Left lung (tissue), 4 donors: ENCODE measurements at regions not wholly inside any gene's neighbourhood (a gene's known extent, or its start where the extent isn't known, plus 50 kb on each side); places are given as distances from the start of the nearest gene placed in this dataset.
"Not testable (repeated sequence)": the region's sequence is repeated elsewhere in the genome, so short reads cannot be mapped to it uniquely, and the experiment has no call there.

Experiments
- ATAC-seq: fragments of 200-7000 bp; cut with Tn5 transposase; one replicate; pipeline ENCODE4 v1.9.1; 2020; ENCODE audit warnings: moderate library complexity
- DNase-seq, 4 donors: peaks; one replicate each; pipeline ENCODE4 v3.0.0-alpha.2; 2013 to 2020
- H3K27ac ChIP-seq, 2 donors: fragments of 200-600 bp; sonication (generic) in 1 of 2; one replicate each; pipeline versions ENCODE4 v1.5.0 to v1.8.0; 2020 to 2021
- H3K27me3 ChIP-seq, 2 donors: fragments of 200-600 bp; sonication (generic) in 1 of 2; one replicate each; pipeline versions ENCODE4 v1.5.0 to v1.8.0; 2020 to 2021
- H3K36me3 ChIP-seq, 2 donors: fragments of 200-600 bp; sonication (generic) in 1 of 2; one replicate each; pipeline versions ENCODE4 v1.5.0 to v1.8.0; 2020 to 2021
- H3K4me1 ChIP-seq, 2 donors: fragments of 200-600 bp; one replicate each; pipeline ENCODE4 v1.8.0; 2021
- H3K4me3 ChIP-seq, 2 donors: fragments of 200-600 bp; sonication (generic) in 1 of 2; one replicate each; pipeline versions ENCODE4 v1.5.0 to v1.8.0; 2020 to 2021; ENCODE audit warnings: mild to moderate bottlenecking in 1 of 2
- H3K9me3 ChIP-seq, 2 donors: fragments of 200-600 bp; sonication (generic) in 1 of 2; one replicate each; pipeline versions ENCODE4 v1.5.0 to v1.8.0; 2020 to 2021
- intact Hi-C, 2 donors: fragments of 100-400 bp; cut with DNase I; formaldehyde crosslinking; loops; one replicate each; pipeline versions ENCODE4 v1.11.2 to v1.14.2; 2022
- TF ChIP-seq, protein P1 (sequence below), 2 donors: fragments of 200-600 bp; sonication (generic) in 1 of 2; IDR thresholded peaks; one replicate each; pipeline versions ENCODE4 v1.5.0 to v1.8.0; 2021; ENCODE audit warnings: antibody characterized with exemption in 2 of 2
- donor health status: DM: no; HTN: yes; CAD: no.
- donor health status: DM: no; HTN: no; CAD: no.

DNA sequence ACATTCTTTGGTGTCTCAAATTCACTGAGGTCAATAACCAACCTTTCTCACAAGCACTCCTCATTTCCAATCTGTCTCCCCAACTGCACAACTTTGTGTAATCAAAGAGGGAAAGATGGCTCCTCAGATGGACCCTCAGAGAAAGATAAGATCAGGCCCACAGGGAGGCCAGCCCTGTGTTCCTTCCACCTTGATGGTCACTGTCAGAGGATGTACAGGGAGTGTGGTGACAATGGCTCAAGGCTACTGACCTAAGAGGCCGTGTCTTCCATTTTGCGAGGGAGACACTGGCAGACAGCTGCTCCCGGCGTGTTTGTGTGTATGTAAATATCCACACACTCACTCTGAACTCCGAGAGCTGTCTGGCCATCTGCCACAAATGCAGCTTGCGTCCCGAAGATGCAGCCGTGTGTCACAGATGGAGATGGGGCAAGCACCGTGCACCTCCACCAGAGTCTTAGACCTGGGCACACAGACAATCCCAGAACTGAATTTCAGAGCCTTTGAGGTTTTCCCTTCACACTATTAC, 712.1 kb upstream of the NRP1 start:
- no peaks in the 10 kb centered on the region for H3K9me3 ChIP-seq
- intact Hi-C loops = no loop called here
- no peak overlapping the region for H3K27ac ChIP-seq
- DNase-seq (peak in 2 of 4 donors; percentile 25 to 49), ATAC-seq (no peak)
- no peak overlapping the region for H3K4me3 ChIP-seq
- H3K27me3 ChIP-seq = no peaks in the 10 kb centered on the region
- no peaks in the 10 kb centered on the region for H3K36me3 ChIP-seq
- no peaks in the 10 kb centered on the region for H3K4me1 ChIP-seq
- TF ChIP-seq, protein P1, sequence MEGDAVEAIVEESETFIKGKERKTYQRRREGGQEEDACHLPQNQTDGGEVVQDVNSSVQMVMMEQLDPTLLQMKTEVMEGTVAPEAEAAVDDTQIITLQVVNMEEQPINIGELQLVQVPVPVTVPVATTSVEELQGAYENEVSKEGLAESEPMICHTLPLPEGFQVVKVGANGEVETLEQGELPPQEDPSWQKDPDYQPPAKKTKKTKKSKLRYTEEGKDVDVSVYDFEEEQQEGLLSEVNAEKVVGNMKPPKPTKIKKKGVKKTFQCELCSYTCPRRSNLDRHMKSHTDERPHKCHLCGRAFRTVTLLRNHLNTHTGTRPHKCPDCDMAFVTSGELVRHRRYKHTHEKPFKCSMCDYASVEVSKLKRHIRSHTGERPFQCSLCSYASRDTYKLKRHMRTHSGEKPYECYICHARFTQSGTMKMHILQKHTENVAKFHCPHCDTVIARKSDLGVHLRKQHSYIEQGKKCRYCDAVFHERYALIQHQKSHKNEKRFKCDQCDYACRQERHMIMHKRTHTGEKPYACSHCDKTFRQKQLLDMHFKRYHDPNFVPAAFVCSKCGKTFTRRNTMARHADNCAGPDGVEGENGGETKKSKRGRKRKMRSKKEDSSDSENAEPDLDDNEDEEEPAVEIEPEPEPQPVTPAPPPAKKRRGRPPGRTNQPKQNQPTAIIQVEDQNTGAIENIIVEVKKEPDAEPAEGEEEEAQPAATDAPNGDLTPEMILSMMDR (IDR thresholded peaks at IDR 0.05) = no peak

DNA sequence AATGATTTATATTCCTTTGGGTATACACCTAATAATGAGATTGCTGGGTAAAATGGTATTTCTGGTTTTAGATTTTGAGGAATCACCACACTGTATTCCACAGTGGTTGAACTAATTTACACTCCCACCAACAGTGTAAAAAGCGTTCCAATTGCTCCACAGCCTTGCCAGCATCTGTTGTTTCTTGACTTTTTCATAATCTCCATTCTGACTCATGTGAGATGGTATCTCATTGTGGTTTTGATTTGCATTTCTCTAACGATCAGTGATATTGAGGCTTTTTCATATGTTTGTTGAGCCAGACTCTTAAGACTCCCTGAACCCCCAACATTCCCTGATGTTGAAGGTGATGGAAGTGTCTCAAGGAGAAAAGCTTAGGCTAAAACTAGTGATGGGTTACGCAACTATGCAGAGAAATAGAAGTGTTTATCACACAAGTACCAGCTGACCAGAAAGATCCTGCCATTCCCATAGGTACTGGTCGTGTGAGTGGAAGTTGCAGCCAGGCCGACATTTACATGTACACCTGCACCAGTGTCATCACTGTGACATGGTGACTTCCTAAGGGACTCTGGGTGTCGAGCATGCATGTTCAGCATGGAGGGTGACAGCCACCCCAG, 711.2 kb upstream of the NRP1 start:
- Histone ChIP-seq H3K27ac (no peak overlapping the region), H3K9me3 (no peaks in the 10 kb centered on the region), H3K4me1 (no peaks in the 10 kb centered on the region), H3K4me3 (no peak overlapping the region), H3K27me3 (no peaks in the 10 kb centered on the region), H3K36me3 (no peaks in the 10 kb centered on the region)
- ATAC-seq (no peak), DNase-seq (no peak)
- TF ChIP-seq, protein P1 (IDR thresholded peaks at IDR 0.05) = no peak
- intact Hi-C loops = no loop called here

- no peak for DNase-seq
- no peaks in the 10 kb centered on the region for H3K27me3 ChIP-seq
- H3K36me3 ChIP-seq = no peaks in the 10 kb centered on the region
- TF ChIP-seq, protein P1 (IDR thresholded peaks at IDR 0.05) = no peak
- intact Hi-C loops = no loop called here
- no peak overlapping the region for H3K4me3 ChIP-seq
- no peak overlapping the region for H3K27ac ChIP-seq
- H3K9me3 ChIP-seq = no peaks in the 10 kb centered on the region
- H3K4me1 ChIP-seq = no peaks in the 10 kb centered on the region
- no peak for ATAC-seq
These were observed 707.4 kb upstream of the NRP1 start for GRCh38 chr10:34041871-34042270.

- Histone ChIP-seq H3K27ac (no peak overlapping the region), H3K4me1 (no peaks in the 10 kb centered on the region), H3K36me3 (no peaks in the 10 kb centered on the region), H3K9me3 (peaks cover 0 to 6% of the 10 kb centered on the region in 2 donors), H3K4me3 (no peak overlapping the region), H3K27me3 (no peaks in the 10 kb centered on the region)
- DNase-seq (no peak), ATAC-seq (no peak)
- TF ChIP-seq, protein P1 (IDR thresholded peaks at IDR 0.05) = no peak
- intact Hi-C loops = no loop called here
These were observed 703.0 kb upstream of the NRP1 start for GRCh38 chr10:34037499-34037898.

GRCh38 chr10:34035241-34035790, 700.8 kb upstream of the NRP1 start:
- H3K4me1 ChIP-seq, ATAC-seq, H3K27me3 ChIP-seq, H3K4me3 ChIP-seq, H3K36me3 ChIP-seq, DNase-seq, intact Hi-C loops, H3K9me3 ChIP-seq, H3K27ac ChIP-seq: not testable (repeated sequence)
